ENCODE measurements at regions not wholly inside any gene's neighbourhood (a gene's known extent, or its start where the extent isn't known, plus 50 kb on each side); places are given as distances from the start of the nearest gene placed in this dataset.

DNA sequence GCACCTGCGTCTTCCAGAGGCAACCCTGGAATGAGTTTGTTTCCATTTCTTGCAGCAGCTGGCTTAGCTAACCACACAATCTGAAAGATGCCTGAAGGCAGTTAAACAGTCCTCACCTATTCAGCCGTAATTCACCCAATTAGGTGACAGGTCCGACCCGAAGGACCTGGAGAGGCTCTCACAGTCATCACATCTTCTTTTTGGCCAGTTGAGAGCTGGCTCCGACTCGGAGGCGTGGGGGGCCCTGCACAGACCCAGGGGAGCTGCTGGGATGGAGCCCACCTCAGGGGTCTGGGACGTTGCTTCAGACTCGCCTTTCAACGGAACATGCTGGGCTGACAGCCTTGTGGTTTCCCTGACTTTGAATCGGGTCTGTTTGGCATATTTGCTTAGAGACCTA is 187.3 kb downstream of the RTP5 start:
- TF ChIP-seq, protein P1, sequence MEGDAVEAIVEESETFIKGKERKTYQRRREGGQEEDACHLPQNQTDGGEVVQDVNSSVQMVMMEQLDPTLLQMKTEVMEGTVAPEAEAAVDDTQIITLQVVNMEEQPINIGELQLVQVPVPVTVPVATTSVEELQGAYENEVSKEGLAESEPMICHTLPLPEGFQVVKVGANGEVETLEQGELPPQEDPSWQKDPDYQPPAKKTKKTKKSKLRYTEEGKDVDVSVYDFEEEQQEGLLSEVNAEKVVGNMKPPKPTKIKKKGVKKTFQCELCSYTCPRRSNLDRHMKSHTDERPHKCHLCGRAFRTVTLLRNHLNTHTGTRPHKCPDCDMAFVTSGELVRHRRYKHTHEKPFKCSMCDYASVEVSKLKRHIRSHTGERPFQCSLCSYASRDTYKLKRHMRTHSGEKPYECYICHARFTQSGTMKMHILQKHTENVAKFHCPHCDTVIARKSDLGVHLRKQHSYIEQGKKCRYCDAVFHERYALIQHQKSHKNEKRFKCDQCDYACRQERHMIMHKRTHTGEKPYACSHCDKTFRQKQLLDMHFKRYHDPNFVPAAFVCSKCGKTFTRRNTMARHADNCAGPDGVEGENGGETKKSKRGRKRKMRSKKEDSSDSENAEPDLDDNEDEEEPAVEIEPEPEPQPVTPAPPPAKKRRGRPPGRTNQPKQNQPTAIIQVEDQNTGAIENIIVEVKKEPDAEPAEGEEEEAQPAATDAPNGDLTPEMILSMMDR (IDR thresholded peaks at IDR 0.05; ENCODE audit: insufficient read depth, low read length, poor library complexity, severe bottlenecking), result no peak
- no peak for TF ChIP-seq EZH2phosphoT487 (conservative IDR thresholded peaks at IDR 0.05; ENCODE audit: low read length)

Measured in SU-DHL-6 (cell line).